ENCODE measurements at regions not wholly inside any gene's neighbourhood (a gene's known extent, or its start where the extent isn't known, plus 50 kb on each side); places are given as distances from the start of the nearest gene placed in this dataset.
A peak's percentile ranks its signal among the peaks of the same experiment; 100 is the strongest.
"Not testable (repeated sequence)": the region's sequence is repeated elsewhere in the genome, so short reads cannot be mapped to it uniquely, and the experiment has no call there.

DNA sequence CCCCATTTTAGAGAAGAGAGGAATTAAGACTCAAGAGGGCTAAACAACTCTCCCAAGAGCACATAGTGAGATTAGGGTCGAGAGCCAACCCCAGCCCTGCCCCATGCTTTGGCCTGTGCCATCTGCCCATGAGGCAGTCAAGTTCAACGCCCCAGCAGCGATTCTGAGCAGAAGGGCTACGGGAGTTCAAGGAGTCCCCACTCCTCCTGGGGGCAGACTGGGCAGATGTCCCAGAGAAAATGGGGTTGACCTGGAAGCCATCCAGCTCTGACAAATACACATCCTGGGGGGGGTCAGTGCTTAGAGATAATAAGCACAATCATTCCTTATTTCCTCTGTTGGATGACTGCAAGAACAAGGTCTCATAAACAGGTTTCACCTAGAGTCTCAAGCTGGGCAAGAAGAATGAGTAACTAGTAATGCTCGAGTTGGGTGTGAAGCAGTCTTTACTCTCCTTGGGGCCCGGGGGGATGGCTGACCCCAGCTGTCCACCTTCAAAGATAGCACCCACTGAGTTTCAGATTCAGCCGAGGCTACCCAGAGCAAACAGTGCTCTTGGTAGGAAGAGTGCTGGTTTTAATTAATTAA, 716.4 kb downstream of the RNF144A start:
- no peak for DNase-seq (ENCODE audit: low spot score)
- H3K27me3 ChIP-seq (replicated peaks; ENCODE audit: insufficient read depth, low read depth, low read length, poor library complexity), result no peaks in the 10 kb centered on the region
- no peaks in the 10 kb centered on the region for H3K36me3 ChIP-seq (ENCODE audit: insufficient read depth, low read length, poor library complexity, severe bottlenecking)
- peaks cover 17% of the 10 kb centered on the region for H3K4me1 ChIP-seq (ENCODE audit: insufficient read depth, low read length, poor library complexity, severe bottlenecking)
- no peak overlapping the region for H3K4me3 ChIP-seq (ENCODE audit: low read depth, low read length, poor library complexity, severe bottlenecking)
- TF ChIP-seq, protein P1, sequence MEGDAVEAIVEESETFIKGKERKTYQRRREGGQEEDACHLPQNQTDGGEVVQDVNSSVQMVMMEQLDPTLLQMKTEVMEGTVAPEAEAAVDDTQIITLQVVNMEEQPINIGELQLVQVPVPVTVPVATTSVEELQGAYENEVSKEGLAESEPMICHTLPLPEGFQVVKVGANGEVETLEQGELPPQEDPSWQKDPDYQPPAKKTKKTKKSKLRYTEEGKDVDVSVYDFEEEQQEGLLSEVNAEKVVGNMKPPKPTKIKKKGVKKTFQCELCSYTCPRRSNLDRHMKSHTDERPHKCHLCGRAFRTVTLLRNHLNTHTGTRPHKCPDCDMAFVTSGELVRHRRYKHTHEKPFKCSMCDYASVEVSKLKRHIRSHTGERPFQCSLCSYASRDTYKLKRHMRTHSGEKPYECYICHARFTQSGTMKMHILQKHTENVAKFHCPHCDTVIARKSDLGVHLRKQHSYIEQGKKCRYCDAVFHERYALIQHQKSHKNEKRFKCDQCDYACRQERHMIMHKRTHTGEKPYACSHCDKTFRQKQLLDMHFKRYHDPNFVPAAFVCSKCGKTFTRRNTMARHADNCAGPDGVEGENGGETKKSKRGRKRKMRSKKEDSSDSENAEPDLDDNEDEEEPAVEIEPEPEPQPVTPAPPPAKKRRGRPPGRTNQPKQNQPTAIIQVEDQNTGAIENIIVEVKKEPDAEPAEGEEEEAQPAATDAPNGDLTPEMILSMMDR (conservative IDR thresholded peaks at IDR 0.05; ENCODE audit: low read depth, low read length), result no peak
- TF ChIP-seq EZH2 (IDR thresholded peaks at IDR 0.05; ENCODE audit: borderline replicate concordance, low read depth, low read length, poor library complexity, severe bottlenecking), result no peak
- H3K9me3 ChIP-seq (ENCODE audit: low read depth, low read length, poor library complexity, severe bottlenecking), result no peaks in the 10 kb centered on the region
- ChIA-PET POLR2A (ENCODE audit: low non-redundant PET) (no interaction called here), CTCF (no interaction called here)
- H3K27ac ChIP-seq (ENCODE audit: low read depth, low read length, poor library complexity, severe bottlenecking), result peak overlapping the region; percentile 31
- intact Hi-C loops (cut with micrococcal nuclease; ENCODE audit: unreplicated experiment), result no loop called here
- BruUV-seq (replicated peaks), result no TSS peak

DNA sequence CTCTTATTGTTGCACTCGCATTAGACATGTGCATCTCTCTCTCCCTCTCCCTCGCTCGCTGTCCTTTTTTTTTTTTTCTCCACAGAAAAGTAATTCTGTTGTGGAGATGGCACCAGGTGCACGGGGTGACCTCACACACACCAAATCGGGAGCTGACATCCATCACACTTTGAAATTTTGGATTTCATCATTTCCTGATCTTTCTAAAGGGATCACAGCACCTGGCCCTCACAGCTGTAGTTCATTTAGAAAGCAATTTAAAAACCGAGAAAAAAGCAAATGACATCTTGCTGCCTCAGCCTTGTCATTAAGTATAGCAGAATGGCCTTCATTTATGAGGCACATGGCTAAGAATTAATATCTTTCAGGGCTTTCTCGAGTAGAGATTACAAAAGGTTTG, 717.2 kb downstream of the RNF144A start:
- no TSS peak for BruUV-seq (replicated peaks)
- no peaks in the 10 kb centered on the region for H3K9me3 ChIP-seq (ENCODE audit: low read depth, low read length, poor library complexity, severe bottlenecking)
- TF ChIP-seq, protein P1 (conservative IDR thresholded peaks at IDR 0.05; ENCODE audit: low read depth, low read length), result no peak
- TF ChIP-seq EZH2 (IDR thresholded peaks at IDR 0.05; ENCODE audit: borderline replicate concordance, low read depth, low read length, poor library complexity, severe bottlenecking), result no peak
- ChIA-PET CTCF (no interaction called here), POLR2A (ENCODE audit: low non-redundant PET) (no interaction called here)
- DNase-seq (ENCODE audit: low spot score), result peak; percentile 22
- H3K4me3 ChIP-seq (ENCODE audit: low read depth, low read length, poor library complexity, severe bottlenecking), result no peak overlapping the region
- H3K4me1 ChIP-seq (ENCODE audit: insufficient read depth, low read length, poor library complexity, severe bottlenecking), result peaks cover 14% of the 10 kb centered on the region
- H3K27ac ChIP-seq (ENCODE audit: low read depth, low read length, poor library complexity, severe bottlenecking), result peak overlapping the region; percentile 36
- intact Hi-C loops (cut with micrococcal nuclease; ENCODE audit: unreplicated experiment), result no loop called here
- no peaks in the 10 kb centered on the region for H3K27me3 ChIP-seq (replicated peaks; ENCODE audit: insufficient read depth, low read depth, low read length, poor library complexity)
- no peaks in the 10 kb centered on the region for H3K36me3 ChIP-seq (ENCODE audit: insufficient read depth, low read length, poor library complexity, severe bottlenecking)

DNA sequence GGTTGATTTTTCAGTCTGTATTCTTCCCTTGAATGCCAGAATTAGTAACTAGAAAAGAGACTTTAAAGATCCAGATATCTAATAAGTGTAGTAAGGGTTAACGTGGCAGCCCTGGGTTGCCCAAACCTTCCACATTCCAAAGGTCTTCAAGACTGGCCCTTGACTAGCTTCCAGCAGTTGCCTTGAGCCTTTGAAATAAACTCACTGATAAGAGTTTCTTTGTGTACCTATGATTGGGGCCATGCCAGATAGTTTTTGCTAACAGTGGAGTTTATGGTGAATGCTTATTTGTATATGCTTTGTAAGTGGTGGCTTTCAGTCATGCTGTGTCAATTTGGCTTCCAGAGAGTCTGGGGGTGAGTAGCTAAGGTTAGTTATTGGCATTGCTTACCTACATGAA, 722.3 kb downstream of the RNF144A start:
- CTCF ChIA-PET, result no interaction called here
- no TSS peak for BruUV-seq (replicated peaks)

GRCh38 chr2:7641272-7641671, 724.1 kb downstream of the RNF144A start:
- H3K9me3 ChIP-seq (ENCODE audit: low read depth, low read length, poor library complexity, severe bottlenecking); CTCF ChIA-PET; DNase-seq (ENCODE audit: low spot score); POLR2A ChIA-PET (ENCODE audit: low non-redundant PET); BruUV-seq (replicated peaks); H3K27me3 ChIP-seq (replicated peaks; ENCODE audit: insufficient read depth, low read depth, low read length, poor library complexity); H3K27ac ChIP-seq (ENCODE audit: low read depth, low read length, poor library complexity, severe bottlenecking); H3K4me3 ChIP-seq (ENCODE audit: low read depth, low read length, poor library complexity, severe bottlenecking); H3K4me1 ChIP-seq (ENCODE audit: insufficient read depth, low read length, poor library complexity, severe bottlenecking); intact Hi-C loops (cut with micrococcal nuclease; ENCODE audit: unreplicated experiment); H3K36me3 ChIP-seq (ENCODE audit: insufficient read depth, low read length, poor library complexity, severe bottlenecking): not testable (repeated sequence)

More for the DNA sequence above, 722.3 kb downstream of the RNF144A start:
- no peak for DNase-seq (ENCODE audit: low spot score)
- intact Hi-C loops (cut with micrococcal nuclease; ENCODE audit: unreplicated experiment), result no loop called here
- no peak overlapping the region for H3K4me3 ChIP-seq (ENCODE audit: low read depth, low read length, poor library complexity, severe bottlenecking)
- H3K9me3 ChIP-seq (ENCODE audit: low read depth, low read length, poor library complexity, severe bottlenecking), result peaks cover 3% of the 10 kb centered on the region
- peaks cover 4% of the 10 kb centered on the region for H3K4me1 ChIP-seq (ENCODE audit: insufficient read depth, low read length, poor library complexity, severe bottlenecking)
- POLR2A ChIA-PET (ENCODE audit: low non-redundant PET), result no interaction called here
- TF ChIP-seq, protein P1 (conservative IDR thresholded peaks at IDR 0.05; ENCODE audit: low read depth, low read length), result no peak
- TF ChIP-seq EZH2 (IDR thresholded peaks at IDR 0.05; ENCODE audit: borderline replicate concordance, low read depth, low read length, poor library complexity, severe bottlenecking), result no peak
- H3K27ac ChIP-seq (ENCODE audit: low read depth, low read length, poor library complexity, severe bottlenecking), result no peak overlapping the region
- no peaks in the 10 kb centered on the region for H3K27me3 ChIP-seq (replicated peaks; ENCODE audit: insufficient read depth, low read depth, low read length, poor library complexity)
- H3K36me3 ChIP-seq (ENCODE audit: insufficient read depth, low read length, poor library complexity, severe bottlenecking), result no peaks in the 10 kb centered on the region
